HEK293T (cell line): ENCODE measurements at regions not wholly inside any gene's neighbourhood (a gene's known extent, or its start where the extent isn't known, plus 50 kb on each side); places are given as distances from the start of the nearest gene placed in this dataset.
A peak's percentile ranks its signal among the peaks of the same experiment; 100 is the strongest.

ENCODE experiments used
- CTCF ChIA-PET: fragments of 350-600 bp; formaldehyde crosslinking; extraction: SDS; loops from one replicate; lab custom pipeline; 2021; ENCODE audit warnings: antibody characterized with exemption, inconsistent platforms; lab: Yijun Ruan, JAX
- POLR2A ChIA-PET: fragments of 350-600 bp; formaldehyde crosslinking; extraction: SDS; loops from one replicate; lab custom pipeline; 2020; ENCODE audit warnings: antibody characterized with exemption, inconsistent platforms; lab: Yijun Ruan, JAX
- DNase-seq: peaks from one replicate; pipeline ENCODE4 v3.0.0; 2012; ENCODE audit warnings: mixed read lengths; ENCODE audit errors: extremely low spot score
- ARNT ChIP-seq: fragments of 450-650 bp; IDR thresholded peaks from 2 replicates; pipeline ENCODE4 v1.6.1; 2017; ENCODE audit warnings: mild to moderate bottlenecking
- BHLHE40 ChIP-seq: fragments of 450-650 bp; IDR thresholded peaks from 2 replicates; pipeline ENCODE4 v1.6.1; 2016; ENCODE audit warnings: mild to moderate bottlenecking, moderate library complexity, borderline replicate concordance
- CTBP1 ChIP-seq: fragments of 450-650 bp; IDR thresholded peaks from 2 replicates; pipeline ENCODE4 v1.6.1; 2016; ENCODE audit warnings: borderline replicate concordance
- ELF4 ChIP-seq: fragments of 450-650 bp; IDR thresholded peaks from 2 replicates; pipeline ENCODE4 v1.6.1; 2017; ENCODE audit warnings: antibody characterized with exemption
- FOXA1 ChIP-seq: fragments of 450-650 bp; IDR thresholded peaks from 2 replicates; pipeline ENCODE4 v1.6.1; 2016; ENCODE audit warnings: mild to moderate bottlenecking
- FOXK2 ChIP-seq: fragments of 450-650 bp; IDR thresholded peaks from 2 replicates; pipeline ENCODE4 v1.6.1; 2016; ENCODE audit warnings: mild to moderate bottlenecking
- FOXM1 ChIP-seq: fragments of 450-650 bp; IDR thresholded peaks from 2 replicates; pipeline ENCODE4 v1.6.1; 2017; ENCODE audit warnings: mild to moderate bottlenecking, borderline replicate concordance
- HDGF ChIP-seq: fragments of 450-650 bp; IDR thresholded peaks from 2 replicates; pipeline ENCODE4 v1.6.1; 2017; ENCODE audit warnings: antibody characterized with exemption, borderline replicate concordance
- L3MBTL2 ChIP-seq: fragments of 450-650 bp; conservative IDR thresholded peaks from 2 replicates; pipeline ENCODE4 v1.6.1; 2016; ENCODE audit warnings: mild to moderate bottlenecking
- LEF1 ChIP-seq: fragments of 450-650 bp; IDR thresholded peaks from 2 replicates; pipeline ENCODE4 v1.6.1; 2017; ENCODE audit warnings: mild to moderate bottlenecking, borderline replicate concordance
- NFRKB ChIP-seq: fragments of 450-650 bp; IDR thresholded peaks from 2 replicates; pipeline ENCODE4 v1.6.1; 2016; ENCODE audit warnings: mild to moderate bottlenecking, moderate library complexity
- PKNOX1 ChIP-seq: fragments of 450-650 bp; IDR thresholded peaks from 2 replicates; pipeline ENCODE4 v1.6.1; 2016
- SP1 ChIP-seq: fragments of 450-650 bp; IDR thresholded peaks from 2 replicates; pipeline ENCODE4 v1.6.1; 2017
- SUZ12 ChIP-seq: fragments of 450-650 bp; IDR thresholded peaks from 2 replicates; pipeline ENCODE4 v1.6.1; 2016; ENCODE audit warnings: mild to moderate bottlenecking
- TARDBP ChIP-seq: fragments of 450-650 bp; IDR thresholded peaks from 2 replicates; pipeline ENCODE4 v1.6.1; 2016
- ZNF384 ChIP-seq: fragments of 450-650 bp; IDR thresholded peaks from 2 replicates; pipeline ENCODE4 v1.6.1; 2016

GRCh38 chr20:24314053-24314452 is 155.4 kb upstream of the SYNDIG1 start:
- ChIA-PET CTCF (no interaction called here), POLR2A (no interaction called here)
- TF ChIP-seq SUZ12: no peak
- TF ChIP-seq ELF4: no peak
- TF ChIP-seq L3MBTL2: no peak
- no peak for TF ChIP-seq BHLHE40
- no peak for TF ChIP-seq FOXA1
- no peak for TF ChIP-seq ZNF384
- no peak for TF ChIP-seq PKNOX1
- TF ChIP-seq NFRKB: no peak
- TF ChIP-seq SP1: no peak
- no peak for TF ChIP-seq ARNT
- TF ChIP-seq FOXM1: no peak
- no peak for TF ChIP-seq TARDBP
- no peak for TF ChIP-seq CTBP1
- TF ChIP-seq LEF1: no peak
- DNase-seq: no peak

- TF ChIP-seq PKNOX1: peak; percentile 42
- no peak for TF ChIP-seq LEF1
- DNase-seq: no peak
- CTCF ChIA-PET: no interaction called here
- POLR2A ChIA-PET: no interaction called here
These were observed 159.8 kb upstream of the SYNDIG1 start for GRCh38 chr20:24309596-24309995.

- ChIA-PET CTCF (no interaction called here), POLR2A (no interaction called here)
- TF ChIP-seq HDGF (no peak), SUZ12 (no peak), LEF1 (no peak), NFRKB (no peak), CTBP1 (no peak), FOXM1 (no peak), ARNT (no peak), BHLHE40 (no peak), FOXA1 (no peak), PKNOX1 (no peak), L3MBTL2 (no peak), TARDBP (no peak), ELF4 (no peak), FOXK2 (no peak), ZNF384 (no peak), SP1 (no peak)
- DNase-seq: no peak
These were observed 164.1 kb upstream of the SYNDIG1 start for GRCh38 chr20:24305371-24305770.

GRCh38 chr20:24304291-24304690 is 165.1 kb upstream of the SYNDIG1 start:
- TF ChIP-seq L3MBTL2 (no peak), SUZ12 (no peak), FOXA1 (no peak), LEF1 (no peak), HDGF (no peak), PKNOX1 (no peak), BHLHE40 (no peak), FOXK2 (no peak), CTBP1 (no peak), ZNF384 (no peak), ELF4 (no peak), SP1 (no peak), FOXM1 (no peak), TARDBP (no peak), NFRKB (no peak), ARNT (no peak)
- POLR2A ChIA-PET: no interaction called here
- CTCF ChIA-PET: no interaction called here

GRCh38 chr20:24303393-24304170 is 165.8 kb upstream of the SYNDIG1 start:
- no peak for DNase-seq
- POLR2A ChIA-PET: no interaction called here
- no peak for TF ChIP-seq ARNT
- no peak for TF ChIP-seq ELF4
- TF ChIP-seq CTBP1: no peak
- no peak for TF ChIP-seq PKNOX1
- TF ChIP-seq FOXM1: no peak
- no peak for TF ChIP-seq NFRKB
- TF ChIP-seq LEF1: no peak
- no peak for TF ChIP-seq ZNF384
- TF ChIP-seq FOXA1: no peak
- TF ChIP-seq TARDBP: no peak
- no peak for TF ChIP-seq HDGF
- TF ChIP-seq BHLHE40: no peak
- no peak for TF ChIP-seq SP1
- CTCF ChIA-PET: no interaction called here

More at GRCh38 chr20:24304291-24304690, 165.1 kb upstream of the SYNDIG1 start:
- no peak for DNase-seq
